RPMI7951 (cell line): ENCODE measurements at regions not wholly inside any gene's neighbourhood (a gene's known extent, or its start where the extent isn't known, plus 50 kb on each side); places are given as distances from the start of the nearest gene placed in this dataset.
A peak's percentile ranks its signal among the peaks of the same experiment; 100 is the strongest.

Source experiments
- DNase-seq: peaks from one replicate; pipeline ENCODE4 v3.0.0-alpha.2; 2012; ENCODE audit warnings: low read depth

DNA sequence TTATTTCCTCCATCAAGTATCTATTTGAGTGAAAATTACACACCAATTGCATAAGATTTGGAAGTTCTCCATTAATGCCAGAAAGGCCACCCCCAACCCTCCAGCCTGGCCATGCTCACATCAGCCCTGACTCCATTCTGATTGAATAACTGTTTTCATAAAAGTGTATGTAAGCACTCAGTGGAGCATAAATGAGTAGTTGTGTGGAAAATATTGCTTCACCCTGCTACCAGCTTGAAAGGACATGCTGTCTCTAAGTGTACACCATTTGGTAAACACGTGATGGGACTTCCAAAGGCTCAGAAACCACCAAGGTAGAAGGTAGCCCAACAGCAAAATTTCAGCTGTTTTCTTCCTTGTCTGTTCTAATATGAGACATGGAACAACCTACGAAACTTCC is 393.8 kb downstream of the ZNF385D start:
- no peak for DNase-seq

DNA sequence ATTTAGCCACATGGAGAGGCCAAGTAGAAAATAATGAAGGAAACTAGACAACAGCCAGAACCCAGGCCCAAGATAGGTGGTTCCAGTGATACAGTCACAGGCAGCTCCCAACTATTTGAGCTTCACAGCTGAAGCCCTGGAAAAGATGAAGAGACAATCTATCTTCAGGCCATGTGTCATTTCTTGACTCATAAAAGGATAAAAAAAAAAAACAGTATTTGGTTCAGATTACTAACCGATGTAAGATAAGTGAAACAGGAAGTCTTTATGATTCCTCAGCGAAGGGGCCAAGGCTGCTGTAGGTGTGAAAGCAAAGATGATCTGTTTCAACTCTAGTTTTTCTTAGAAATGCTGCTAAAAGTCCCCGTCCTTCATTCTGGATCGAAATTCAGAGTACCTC is 394.6 kb downstream of the ZNF385D start:
- no peak for DNase-seq

DNA sequence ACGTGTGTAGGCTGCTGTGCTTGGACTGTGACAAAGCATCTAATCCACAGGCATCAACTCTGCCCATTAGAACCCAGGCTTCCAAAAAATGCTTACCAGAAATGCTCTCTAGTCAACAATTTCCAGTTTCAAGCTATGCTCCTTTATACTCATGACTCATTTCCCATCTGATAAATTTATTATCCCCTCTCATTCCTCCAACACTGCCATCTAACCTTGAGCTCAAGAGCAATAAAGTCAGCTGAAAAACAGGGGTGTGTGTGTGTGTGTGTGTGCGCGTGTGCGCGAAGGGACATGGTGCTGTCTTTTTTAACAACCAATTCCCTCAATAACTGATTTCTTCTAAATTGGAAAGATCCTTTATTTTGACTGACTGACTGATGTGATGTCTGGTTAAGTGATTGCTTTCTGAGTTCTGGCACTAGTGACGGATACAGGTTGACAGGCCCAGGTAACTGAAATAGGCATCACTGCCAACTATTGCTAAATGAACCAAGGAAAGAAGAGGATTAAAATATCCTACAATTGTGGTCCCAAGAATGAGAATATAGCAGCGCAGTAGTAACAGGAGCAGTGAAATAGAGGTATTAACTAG is 405.5 kb downstream of the ZNF385D start:
- no peak for DNase-seq

DNA sequence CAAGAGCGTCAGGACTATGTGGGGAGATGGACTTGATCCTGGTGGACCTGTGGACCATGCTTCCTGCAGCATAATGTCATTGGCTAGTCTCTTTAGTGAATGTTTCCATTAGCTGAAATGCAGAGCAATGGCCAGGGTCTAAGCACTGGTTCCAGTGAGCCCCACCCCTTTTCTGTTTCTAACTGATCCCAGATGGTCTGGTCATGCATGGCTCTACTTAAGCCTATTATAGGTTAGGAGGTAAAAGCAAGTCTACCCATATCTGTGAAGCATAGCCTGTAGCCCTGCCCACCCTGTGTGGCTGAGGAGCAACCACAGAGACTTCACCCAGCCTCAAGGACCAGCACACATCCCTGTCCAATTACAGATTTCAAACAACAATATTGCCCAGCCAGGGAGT is 419.2 kb downstream of the ZNF385D start:
- DNase-seq: peak; percentile 11

DNA sequence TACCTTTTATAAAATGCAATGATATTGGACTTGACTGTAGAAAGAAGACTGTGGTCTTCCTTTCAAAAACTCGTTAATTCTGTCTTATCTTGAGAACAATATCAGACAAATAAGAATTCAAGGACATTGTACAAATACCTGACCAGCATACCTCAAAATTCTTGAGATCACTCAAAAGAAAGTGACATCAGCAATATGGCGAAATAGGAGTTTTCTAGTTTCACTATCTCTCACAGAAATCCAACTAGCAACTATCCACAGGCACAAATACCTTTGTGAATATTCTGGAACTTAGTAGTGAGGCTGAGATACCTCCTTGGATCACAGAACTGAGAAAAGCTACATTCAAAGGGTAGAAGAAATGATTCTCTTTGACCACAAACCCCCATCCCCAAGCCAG is 419.7 kb downstream of the ZNF385D start:
- DNase-seq: no peak

DNA sequence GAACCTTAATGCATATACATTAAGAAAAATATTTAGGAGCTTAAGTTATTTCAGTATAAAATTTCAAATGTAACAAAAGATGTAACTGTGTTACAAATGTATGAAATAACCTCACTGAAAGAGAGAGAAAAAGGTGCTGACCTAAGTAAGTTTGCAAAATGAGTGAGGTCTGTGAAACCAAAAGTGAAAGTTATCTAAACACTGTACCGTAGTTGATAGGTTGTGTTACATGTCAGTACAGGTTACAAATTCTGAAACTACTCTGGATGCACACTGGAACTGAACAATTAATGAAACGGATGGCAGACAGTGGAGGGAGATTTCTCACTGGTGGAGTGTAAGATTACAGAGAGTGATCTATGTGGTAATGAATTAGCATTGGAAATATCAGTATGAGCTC is 420.7 kb downstream of the ZNF385D start:
- no peak for DNase-seq

DNA sequence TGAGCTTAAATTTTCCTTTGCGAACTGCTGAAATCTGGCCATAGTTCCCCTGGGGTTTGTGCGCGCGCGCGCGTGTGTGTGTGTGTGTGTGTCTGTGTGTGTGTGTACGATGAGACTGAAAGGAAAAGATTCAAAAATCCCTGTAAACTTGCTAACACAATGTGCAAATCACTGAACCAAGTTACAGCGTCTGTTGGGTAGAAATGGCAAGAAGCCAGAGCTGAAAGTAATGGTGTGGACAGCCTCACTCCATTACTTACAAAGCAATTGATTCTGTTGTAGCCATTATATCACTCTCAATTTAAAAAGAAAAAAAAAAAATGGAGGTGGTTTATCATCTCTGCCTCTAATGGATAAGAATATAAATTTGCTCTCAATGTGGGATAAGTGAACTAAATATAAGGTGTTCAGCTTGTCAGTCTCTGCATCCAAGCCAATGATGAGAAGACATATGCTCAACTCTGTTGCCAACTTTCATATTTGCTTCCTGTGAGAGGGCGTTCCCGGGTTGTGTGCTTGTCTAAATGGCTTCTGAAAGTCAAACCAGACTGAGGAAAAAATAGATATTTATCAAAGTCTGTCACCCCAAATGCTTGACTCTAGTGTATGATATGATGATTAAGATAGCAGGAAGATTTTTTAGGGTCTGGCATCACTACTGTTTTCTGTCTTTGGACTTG is 422.2 kb downstream of the ZNF385D start:
- no peak for DNase-seq

DNA sequence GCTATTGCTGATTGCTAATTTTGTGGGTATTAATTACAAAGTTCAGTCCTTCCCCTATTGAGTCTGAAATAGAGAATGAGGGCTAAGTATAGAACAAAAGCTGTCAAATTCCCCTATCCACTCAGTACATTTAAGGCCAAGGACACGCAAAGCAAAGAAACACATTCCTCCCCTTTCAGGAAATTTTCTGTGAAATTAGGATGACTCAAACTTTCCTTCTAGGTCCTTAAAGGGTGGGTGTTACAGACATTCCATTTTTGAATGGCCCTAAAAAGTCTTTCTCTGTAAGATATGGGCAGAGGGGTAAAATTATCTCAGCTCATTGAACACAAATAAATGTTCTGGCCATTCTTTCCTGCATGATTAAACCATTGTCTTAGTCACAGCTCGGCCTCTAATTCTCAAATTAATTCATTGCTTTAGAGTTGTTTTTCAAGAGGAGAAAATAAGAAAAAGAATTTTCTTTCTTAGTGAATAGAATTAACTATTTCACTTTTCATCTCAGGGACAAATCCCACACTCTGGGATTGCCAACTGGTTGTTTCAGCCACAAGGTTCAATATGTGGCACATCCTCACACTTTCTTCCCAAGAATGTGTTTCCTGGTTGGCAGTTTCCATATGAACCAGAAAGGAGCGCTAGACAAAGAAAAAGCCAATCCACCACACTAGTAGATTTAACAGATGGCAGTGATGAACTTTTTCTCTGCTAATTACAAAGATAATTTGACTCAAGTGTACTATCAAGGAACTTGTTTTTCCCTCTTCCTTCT is 424.1 kb downstream of the ZNF385D start:
- DNase-seq: no peak

DNA sequence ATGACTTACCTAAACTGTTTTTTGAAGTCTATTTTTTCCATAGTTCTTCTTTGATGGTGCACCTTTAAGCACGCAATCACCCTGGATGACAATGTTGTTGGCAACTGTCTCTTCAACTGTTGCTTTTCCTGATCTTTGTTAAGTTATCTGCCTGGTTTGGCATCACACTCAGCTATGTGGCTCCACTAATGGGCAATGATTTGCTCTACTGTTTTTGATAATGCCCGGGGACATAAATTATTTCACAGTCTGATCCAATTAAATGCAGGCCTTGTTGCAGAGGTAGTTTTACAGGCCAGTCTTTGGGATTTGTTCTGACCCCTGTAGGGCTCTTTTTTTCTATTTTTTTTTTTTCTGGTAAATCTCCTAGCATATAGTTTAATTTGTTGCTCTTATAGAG is 436.3 kb downstream of the ZNF385D start:
- DNase-seq: no peak

DNA sequence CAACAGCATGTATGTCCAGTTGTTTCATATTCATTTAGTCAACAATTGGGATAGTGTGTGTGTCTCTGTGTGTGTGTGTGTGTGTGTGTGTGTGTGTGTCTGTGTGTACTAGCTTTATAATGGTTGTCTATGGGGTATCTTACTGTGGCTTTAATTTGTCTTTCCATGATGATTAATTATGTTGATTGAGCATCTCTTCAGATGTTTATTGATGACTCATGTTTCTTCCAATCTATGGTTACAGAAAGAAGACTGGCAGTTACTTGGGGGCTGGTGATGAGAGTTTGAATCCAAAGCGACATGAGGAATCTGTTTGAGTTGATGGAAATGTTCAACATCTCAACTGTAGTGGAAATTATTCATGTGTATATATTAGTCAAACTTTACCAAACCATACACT is 440.1 kb downstream of the ZNF385D start:
- DNase-seq: no peak

DNA sequence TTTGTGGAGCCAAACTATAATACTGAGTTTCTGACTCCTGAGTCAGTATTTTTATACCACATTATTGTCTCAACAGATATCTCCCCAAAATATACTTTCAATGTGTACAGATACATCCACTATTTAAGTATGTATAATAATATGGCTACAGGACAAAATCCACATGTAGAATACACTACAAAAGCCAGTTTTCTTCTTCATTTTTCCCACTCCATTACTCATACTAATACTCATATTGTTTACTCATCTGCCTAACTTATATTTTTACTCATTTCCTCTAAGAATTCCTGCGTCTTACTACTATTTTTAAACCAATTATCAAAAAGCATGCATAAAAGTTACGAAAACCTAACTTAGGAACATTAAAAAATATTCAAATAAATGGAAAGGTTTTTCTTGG is 440.8 kb downstream of the ZNF385D start:
- DNase-seq: no peak

DNA sequence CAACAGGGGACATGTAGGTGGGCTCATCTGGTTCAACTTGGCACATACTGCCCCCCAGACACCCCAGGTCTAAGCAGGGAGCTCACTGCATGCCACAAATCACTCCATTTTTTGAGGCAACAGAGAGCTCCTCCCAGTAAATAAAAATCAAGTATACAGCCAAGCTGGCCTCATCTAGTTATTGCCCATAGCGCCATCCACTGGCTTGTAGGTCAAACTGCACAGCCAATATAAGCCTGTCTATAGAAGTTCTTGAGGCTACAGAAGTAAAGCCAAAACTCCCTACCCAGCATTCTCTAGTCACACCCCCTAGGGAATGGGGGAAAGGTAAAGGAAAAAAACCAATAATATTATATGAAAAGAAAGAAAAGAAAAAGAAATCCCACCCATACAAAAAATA is 453.7 kb downstream of the ZNF385D start:
- no peak for DNase-seq

DNA sequence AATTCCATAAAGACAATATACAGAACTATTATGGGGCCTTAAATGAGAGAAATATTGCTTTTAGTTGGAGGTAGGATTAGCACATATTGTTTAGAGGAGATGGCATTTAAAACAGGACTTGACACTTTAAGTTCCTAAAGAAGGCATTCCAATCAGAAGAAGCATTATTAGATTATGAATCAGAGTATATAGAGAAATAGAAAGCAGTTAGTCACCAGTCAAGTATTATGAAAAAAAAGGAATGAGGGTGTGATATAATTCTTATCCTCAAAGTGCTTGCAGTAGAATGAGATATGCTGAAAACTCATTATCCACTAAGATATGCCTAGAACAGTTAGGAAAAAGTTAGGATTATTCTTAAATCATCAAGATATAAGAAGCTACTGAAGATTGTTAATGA is 456.2 kb downstream of the ZNF385D start:
- no peak for DNase-seq

DNA sequence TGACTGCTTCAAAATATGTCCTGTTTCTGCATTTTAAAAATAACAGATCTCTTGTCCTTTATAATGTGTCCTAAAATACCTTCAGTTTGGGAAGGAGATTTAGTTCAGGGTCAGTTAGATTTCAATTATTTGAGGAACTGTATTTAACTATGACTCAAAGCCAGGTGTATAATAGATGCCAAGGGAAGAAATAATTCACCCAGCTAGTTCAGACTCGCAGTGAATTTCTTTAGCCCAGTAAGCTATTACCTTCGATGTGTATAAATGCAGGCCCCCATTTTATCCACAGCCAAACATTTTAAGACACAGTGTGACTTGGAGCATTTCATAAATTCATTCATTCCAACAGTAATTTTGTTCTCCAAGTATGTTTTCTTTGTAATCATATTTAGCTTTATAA is 458.0 kb downstream of the ZNF385D start:
- no peak for DNase-seq

DNA sequence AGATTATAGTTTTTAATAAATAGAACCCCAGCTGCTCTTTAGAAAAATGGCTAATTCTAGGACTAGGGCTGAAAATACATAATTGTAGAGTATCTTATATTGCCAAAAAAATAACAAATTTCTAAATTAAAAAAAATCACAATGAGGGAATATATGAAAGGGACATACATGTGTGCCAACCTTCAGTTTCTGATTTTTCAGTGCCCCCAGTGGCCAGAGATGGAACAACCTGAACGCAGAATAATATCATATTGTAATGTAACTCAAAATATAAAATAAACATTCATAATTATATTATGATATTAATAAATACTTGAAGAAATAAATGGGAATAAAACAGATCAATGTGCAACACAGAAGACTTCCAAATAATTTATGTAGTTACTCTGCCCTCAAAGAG is 460.5 kb downstream of the ZNF385D start:
- no peak for DNase-seq

DNA sequence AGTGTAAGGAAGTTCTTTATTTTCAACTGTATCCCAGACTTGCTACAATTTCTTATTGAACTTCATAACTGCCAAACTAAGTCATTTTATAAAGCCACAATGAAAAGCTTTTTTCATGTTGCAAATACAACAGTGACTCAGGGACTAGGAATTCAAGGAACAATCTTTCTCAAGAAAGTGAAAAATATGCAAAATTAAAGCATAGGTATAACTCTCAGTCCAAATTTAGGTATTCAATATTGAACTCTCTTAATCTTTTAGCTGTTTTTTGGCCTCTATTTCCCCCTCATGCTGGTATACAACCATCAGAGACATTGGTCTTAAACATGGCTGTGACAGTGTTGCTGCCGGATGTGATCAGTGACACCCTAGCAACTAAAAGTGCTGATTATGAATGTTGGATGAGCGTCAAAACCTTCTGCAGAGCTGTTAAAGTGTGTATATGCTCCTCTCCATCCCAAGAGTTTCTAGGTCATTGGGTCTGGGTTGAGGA is 476.9 kb downstream of the ZNF385D start:
- DNase-seq: no peak

DNA sequence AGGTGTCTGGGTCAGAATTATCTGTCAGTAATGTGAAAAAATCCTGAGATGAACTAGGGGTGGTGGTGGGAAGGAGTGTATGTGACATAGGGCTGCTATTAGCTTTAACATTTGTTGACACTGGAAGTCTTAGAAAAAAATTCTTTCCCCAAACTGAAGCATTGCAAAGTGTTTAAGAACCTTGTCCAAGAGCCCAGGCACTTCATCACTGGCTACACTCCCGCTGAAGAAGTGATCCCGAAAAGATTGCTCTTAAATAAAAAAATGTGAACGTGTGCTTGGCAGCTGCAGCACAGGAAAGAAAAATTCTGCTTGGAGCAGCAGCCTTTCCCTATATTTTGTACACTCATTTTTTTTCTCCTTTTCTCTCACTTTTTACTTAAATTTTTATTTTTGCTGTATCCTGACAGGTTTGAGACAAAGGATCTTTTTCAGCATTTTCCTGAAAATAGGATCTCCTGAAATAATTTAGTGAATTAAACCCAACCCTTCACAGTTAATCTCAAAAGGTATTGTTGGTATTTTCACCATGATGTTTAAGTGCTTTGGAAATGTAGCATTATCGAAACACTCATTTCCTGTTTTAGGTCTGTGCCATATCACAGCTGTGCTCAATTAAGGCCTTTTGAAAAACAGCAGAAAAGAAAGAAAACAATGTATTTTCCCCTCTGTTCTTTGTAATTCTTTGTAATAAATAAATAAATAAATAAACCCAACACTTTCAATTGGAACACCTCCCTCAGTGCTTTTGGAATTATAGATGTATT is 477.6 kb downstream of the ZNF385D start:
- DNase-seq: no peak

DNA sequence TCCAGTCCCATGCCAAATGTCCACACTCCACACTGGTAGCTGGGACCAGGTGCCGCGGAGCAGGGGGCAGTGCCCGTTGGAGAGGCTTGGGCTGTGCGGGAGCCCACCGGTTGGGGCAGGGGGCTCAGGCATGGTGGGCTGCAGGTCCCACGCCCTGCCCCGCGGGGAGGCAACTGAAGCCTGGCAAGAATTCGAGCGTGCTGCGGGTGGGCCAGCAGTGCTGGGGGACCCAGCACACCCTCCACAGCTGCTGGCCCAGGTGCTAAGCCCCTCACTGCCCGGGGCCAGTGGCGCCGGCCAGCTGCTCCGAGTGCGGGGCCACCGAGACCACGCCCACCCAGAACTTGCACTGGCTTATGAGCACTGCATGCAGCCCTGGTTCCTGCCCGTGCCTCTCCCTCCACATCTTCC is 479.4 kb downstream of the ZNF385D start:
- no peak for DNase-seq

DNA sequence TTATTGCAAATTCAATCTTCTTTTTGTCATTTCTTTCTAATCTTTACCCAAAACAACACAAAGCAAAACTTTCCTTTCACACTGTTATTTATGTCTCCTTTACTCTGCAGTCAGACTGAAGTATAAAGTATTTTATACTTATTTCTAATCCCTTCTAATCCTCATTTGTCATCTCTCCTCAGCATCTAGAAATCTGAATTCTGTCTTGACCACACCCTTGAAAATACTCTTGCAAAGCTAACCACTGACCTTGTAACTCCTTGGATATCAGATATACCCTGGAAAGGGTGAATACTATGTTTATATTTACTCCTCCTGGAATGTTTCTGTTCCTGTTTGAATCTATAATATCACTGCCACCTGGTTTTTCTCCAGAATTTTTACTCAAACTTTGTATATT is 481.1 kb downstream of the ZNF385D start:
- no peak for DNase-seq

DNA sequence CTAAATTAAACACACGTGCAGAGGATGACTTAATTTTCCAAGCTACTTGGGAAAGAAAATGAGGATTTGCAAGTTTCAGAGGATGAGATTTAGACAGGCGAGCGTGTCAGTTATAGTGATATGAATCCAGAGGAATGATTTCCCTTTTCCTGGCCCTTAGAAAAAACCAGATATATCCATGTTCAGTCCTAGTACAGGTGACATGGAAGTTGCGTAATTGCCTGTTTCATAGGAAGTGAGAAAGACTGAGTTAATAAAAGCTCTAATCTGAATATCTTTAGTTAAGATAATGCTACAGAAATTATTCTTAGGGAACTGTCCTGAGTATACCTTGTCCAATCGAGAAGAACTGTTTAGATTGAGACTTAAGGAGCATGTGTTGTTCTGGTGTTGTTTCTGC is 490.5 kb downstream of the ZNF385D start:
- no peak for DNase-seq

DNA sequence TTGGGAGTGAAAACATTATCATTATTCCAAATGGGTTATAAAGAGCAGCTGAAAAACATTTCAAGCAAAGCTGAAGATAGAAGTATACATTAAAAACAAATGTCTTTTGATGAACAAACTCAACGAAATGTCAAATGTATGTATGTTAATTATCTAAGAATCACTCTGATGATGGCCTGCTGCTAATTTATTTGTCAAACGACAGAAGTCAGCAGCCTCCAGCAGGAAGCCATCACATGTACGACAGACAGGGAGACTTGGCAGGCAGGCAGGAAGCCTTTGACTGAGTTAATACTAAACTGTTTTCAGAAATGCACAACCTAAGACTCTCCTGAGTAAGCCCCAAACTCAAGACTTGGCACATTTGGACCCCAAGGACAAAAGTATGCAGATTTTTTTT is 491.1 kb downstream of the ZNF385D start:
- DNase-seq: no peak

DNA sequence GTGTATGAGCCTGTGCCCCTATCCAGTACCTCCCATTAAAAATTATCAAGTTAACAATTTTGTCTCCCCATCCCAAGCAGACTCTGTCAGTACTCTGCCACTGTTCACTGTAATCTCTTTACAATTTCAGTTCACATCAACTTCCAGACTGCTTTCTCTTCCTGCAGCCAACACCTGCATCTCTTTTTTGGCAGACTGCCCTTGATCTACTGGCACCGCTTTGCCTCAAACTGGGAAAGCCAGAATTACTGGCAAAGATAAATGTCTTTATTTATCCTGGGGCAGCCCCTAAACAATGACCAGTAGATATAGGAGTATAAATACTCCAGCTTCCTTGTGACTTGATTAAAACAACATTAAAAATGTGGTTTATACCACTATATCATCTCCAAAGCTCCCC is 494.1 kb downstream of the ZNF385D start:
- DNase-seq: no peak
